ENCODE measurements at regions not wholly inside any gene's neighbourhood (a gene's known extent, or its start where the extent isn't known, plus 50 kb on each side); places are given as distances from the start of the nearest gene placed in this dataset.

GRCh38 chr1:101165954-101166353, 70.9 kb upstream of the S1PR1 start:
- POLR2A ChIA-PET: no interaction called here

GRCh38 chr1:101165532-101165931, 71.3 kb upstream of the S1PR1 start:
- H3K9me3 ChIP-seq (ENCODE audit: control insufficient read depth, insufficient read depth, low read depth, low read length): no peaks in the 10 kb centered on the region
- ChIA-PET POLR2A (no interaction called here), CTCF (interaction anchor here (0.6 to 0.7 kb wide), 2 partner anchors 13 to 245 kb away, joined by 3 to 4 read pairs; no protein-coding TSS in a partner anchor)
- no peaks in the 10 kb centered on the region for H3K36me3 ChIP-seq (ENCODE audit: control insufficient read depth in 2 of 2, insufficient read depth in 1 of 2, low read length in 2 of 2)
- H3K4me3 ChIP-seq (ENCODE audit: low read depth, low read length): no peak overlapping the region
- no peak overlapping the region for H3K27ac ChIP-seq (ENCODE audit: extremely low read depth, low read depth, low read length)
- TF ChIP-seq ZNF23 (tag by site-specific recombination; IDR thresholded peaks at IDR 0.05; ENCODE audit: borderline replicate concordance) (no peak), ZBTB10 (tag by site-specific recombination; IDR thresholded peaks at IDR 0.05) (no peak), ZNF626 (tag by site-specific recombination; IDR thresholded peaks at IDR 0.05) (no peak), ZFP69B (tag by site-specific recombination; IDR thresholded peaks at IDR 0.05) (no peak), ZNF518A (tag by site-specific recombination; conservative IDR thresholded peaks at IDR 0.05; ENCODE audit: low read depth) (no peak), ZNF132 (tag by site-specific recombination; IDR thresholded peaks at IDR 0.05; ENCODE audit: borderline replicate concordance) (no peak), KLF16 (tag by site-specific recombination; IDR thresholded peaks at IDR 0.05) (no peak), ZNF302 (tag by site-specific recombination; IDR thresholded peaks at IDR 0.05; ENCODE audit: low read depth) (no peak), ZFP37 (tag by site-specific recombination; IDR thresholded peaks at IDR 0.05) (no peak), ZNF169 (tag by site-specific recombination; IDR thresholded peaks at IDR 0.05) (no peak), ZNF148 (tag by site-specific recombination; IDR thresholded peaks at IDR 0.05; ENCODE audit: borderline replicate concordance) (no peak)
- H3K4me1 ChIP-seq (ENCODE audit: control insufficient read depth, insufficient read depth, low read length): no peaks in the 10 kb centered on the region

More at GRCh38 chr1:101165954-101166353, 70.9 kb upstream of the S1PR1 start:
- Histone ChIP-seq H3K27ac (ENCODE audit: extremely low read depth, low read depth, low read length) (no peak overlapping the region), H3K36me3 (ENCODE audit: control insufficient read depth in 2 of 2, insufficient read depth in 1 of 2, low read length in 2 of 2) (no peaks in the 10 kb centered on the region), H3K4me3 (ENCODE audit: low read depth, low read length) (no peak overlapping the region), H3K4me1 (ENCODE audit: control insufficient read depth, insufficient read depth, low read length) (no peaks in the 10 kb centered on the region), H3K9me3 (ENCODE audit: control insufficient read depth, insufficient read depth, low read depth, low read length) (no peaks in the 10 kb centered on the region)
- TF ChIP-seq KLF8 (tag by site-specific recombination; IDR thresholded peaks at IDR 0.05): no peak
- TF ChIP-seq PRDM1 (tag by site-specific recombination; IDR thresholded peaks at IDR 0.05): no peak
- TF ChIP-seq ZNF19 (tag by site-specific recombination; IDR thresholded peaks at IDR 0.05; ENCODE audit: low read depth): no peak
- TF ChIP-seq ZNF548 (tag by site-specific recombination; IDR thresholded peaks at IDR 0.05): no peak
- TF ChIP-seq ZNF280D (tag by site-specific recombination; IDR thresholded peaks at IDR 0.05): no peak
- CTCF ChIA-PET: no interaction called here

Measured in HEK293 (cell line).